H9 (cell line): ENCODE measurements at regions not wholly inside any gene's neighbourhood (a gene's known extent, or its start where the extent isn't known, plus 50 kb on each side); places are given as distances from the start of the nearest gene placed in this dataset.

Experiments
- DNase-seq: peaks from one replicate; pipeline ENCODE4 v3.0.0-alpha.2; 2017
- H2AFZ ChIP-seq: one replicate; pipeline ENCODE4 v1.6.1; 2013; ENCODE audit warnings: mild to moderate bottlenecking, low read length, control low read depth, moderate library complexity
- H2AK5ac ChIP-seq: 2 replicates; pipeline ENCODE4 v1.6.1; 2013; ENCODE audit warnings: low read length, control low read depth, mixed read lengths; ENCODE audit not compliant: insufficient read length
- H2BK120ac ChIP-seq: one replicate; pipeline ENCODE4 v1.6.1; 2013; ENCODE audit warnings: low read depth, mild to moderate bottlenecking, low read length, control low read depth, inconsistent platforms; ENCODE audit not compliant: poor library complexity, severe bottlenecking
- H2BK12ac ChIP-seq: 2 replicates; pipeline ENCODE4 v1.6.1; 2013; ENCODE audit warnings: low read length, control low read depth, mixed read lengths, low read depth; ENCODE audit not compliant: insufficient read length
- H2BK15ac ChIP-seq: 2 replicates; pipeline ENCODE4 v1.6.1; 2013; ENCODE audit warnings: low read depth, low read length, control low read depth
- H2BK20ac ChIP-seq: one replicate; pipeline ENCODE4 v1.6.1; 2013; ENCODE audit warnings: low read depth, mild to moderate bottlenecking, low read length, control low read depth, inconsistent platforms; ENCODE audit not compliant: poor library complexity, severe bottlenecking
- H2BK5ac ChIP-seq: 2 replicates; pipeline ENCODE4 v1.6.1; 2013; ENCODE audit warnings: low read length, control low read depth, mixed read lengths; ENCODE audit not compliant: insufficient read length
- H3K14ac ChIP-seq: 2 replicates; pipeline ENCODE4 v1.6.1; 2013; ENCODE audit warnings: low read length, control low read depth; ENCODE audit not compliant: insufficient read depth
- H3K18ac ChIP-seq: 2 replicates; pipeline ENCODE4 v1.6.1; 2013; ENCODE audit warnings: low read depth, mild to moderate bottlenecking, mixed read lengths, low read length, control low read depth; ENCODE audit not compliant: insufficient read length
- H3K23ac ChIP-seq: 2 replicates; pipeline ENCODE4 v1.6.1; 2013; ENCODE audit warnings: low read length, control low read depth, mixed read lengths, low read depth; ENCODE audit not compliant: insufficient read length
- H3K23me2 ChIP-seq: 2 replicates; pipeline ENCODE4 v1.6.1; 2013; ENCODE audit warnings: low read depth, mild to moderate bottlenecking, mixed read lengths, low read length, control low read depth; ENCODE audit not compliant: insufficient read length, poor library complexity, severe bottlenecking
- H3K27ac ChIP-seq: 2 replicates; pipeline ENCODE4 v1.5.1; 2013; ENCODE audit warnings: low read length, control low read depth, mixed read lengths, low read depth; ENCODE audit not compliant: insufficient read length
- H3K27me3 ChIP-seq: 2 replicates; pipeline ENCODE4 v1.6.1; 2013; ENCODE audit warnings: low read length, control low read depth, inconsistent platforms; ENCODE audit not compliant: insufficient read depth
- H3K4ac ChIP-seq: 2 replicates; pipeline ENCODE4 v1.6.1; 2013; ENCODE audit warnings: low read depth, mild to moderate bottlenecking, control low read depth, inconsistent platforms, low read length, moderate library complexity
- H3K4me1 ChIP-seq: 2 replicates; pipeline ENCODE4 v1.6.1; 2013; ENCODE audit warnings: low read length, control low read depth, inconsistent platforms; ENCODE audit not compliant: insufficient read depth
- H3K4me2 ChIP-seq: 2 replicates; pipeline ENCODE4 v1.6.1; 2013; ENCODE audit warnings: low read length, control low read depth, mixed read lengths; ENCODE audit not compliant: insufficient read length, insufficient read depth
- H3K56ac ChIP-seq: 2 replicates; pipeline ENCODE4 v1.6.1; 2013; ENCODE audit warnings: low read depth, mild to moderate bottlenecking, mixed read lengths, low read length, control low read depth; ENCODE audit not compliant: insufficient read length
- H3K79me1 ChIP-seq: 2 replicates; pipeline ENCODE4 v1.6.1; 2013; ENCODE audit warnings: low read depth, mild to moderate bottlenecking, moderate library complexity, low read length, control low read depth, inconsistent platforms; ENCODE audit not compliant: insufficient read depth, poor library complexity, severe bottlenecking
- H3K79me2 ChIP-seq: 2 replicates; pipeline ENCODE4 v1.6.1; 2013; ENCODE audit warnings: low read length, control low read depth, inconsistent platforms; ENCODE audit not compliant: insufficient read depth
- H3K9ac ChIP-seq: 2 replicates; pipeline ENCODE4 v1.6.1; 2013; ENCODE audit warnings: low read length, control low read depth, mixed read lengths; ENCODE audit not compliant: insufficient read length; ENCODE audit errors: extremely low read depth
- H3K9me3 ChIP-seq: one replicate; pipeline ENCODE4 v1.6.1; 2013; ENCODE audit warnings: low read depth, low read length, inconsistent platforms; ENCODE audit not compliant: control insufficient read depth
- H3T11ph ChIP-seq: one replicate; pipeline ENCODE4 v1.6.1; 2013; ENCODE audit warnings: mild to moderate bottlenecking, low read length, control low read depth, inconsistent platforms
- H4K20me1 ChIP-seq: one replicate; pipeline ENCODE4 v1.6.1; 2013; ENCODE audit not compliant: control insufficient read depth, insufficient read length, insufficient read depth
- H4K5ac ChIP-seq: 2 replicates; pipeline ENCODE4 v1.6.1; 2013; ENCODE audit warnings: low read depth, mild to moderate bottlenecking, mixed read lengths, low read length, control low read depth; ENCODE audit not compliant: insufficient read length
- H4K8ac ChIP-seq: replicated peaks from 2 replicates; pipeline ENCODE4 v1.6.1; 2013; ENCODE audit warnings: low read length, control low read depth, mixed read lengths, low read depth; ENCODE audit not compliant: insufficient read length
- H4K91ac ChIP-seq: 2 replicates; pipeline ENCODE4 v1.6.1; 2013; ENCODE audit warnings: low read depth, mild to moderate bottlenecking, moderate library complexity, mixed read lengths, low read length, control low read depth; ENCODE audit not compliant: insufficient read length
- H3K27ac Mint-ChIP-seq, 3 experiments: 2 replicates in 2 of 3; 3 replicates in 1 of 3; pipeline ENCODE4 v1.8.0; 2020 to 2021; ENCODE audit warnings: mixed read lengths in 3 of 3, mild to moderate bottlenecking in 1 of 3, moderate library complexity in 1 of 3
- H3K27me3 Mint-ChIP-seq: 2 replicates; pipeline ENCODE4 v1.8.0; 2021; ENCODE audit warnings: low read depth, mild to moderate bottlenecking, moderate library complexity, mixed read lengths
- H3K36me3 Mint-ChIP-seq, 3 experiments: 2 replicates in 2 of 3; 3 replicates in 1 of 3; pipeline ENCODE4 v1.8.0; 2020 to 2021; ENCODE audit warnings: low read depth in 3 of 3, mixed read lengths in 3 of 3; ENCODE audit not compliant: insufficient read depth in 1 of 3
- H3K4me1 Mint-ChIP-seq, 2 experiments: 2 replicates each; pipeline ENCODE4 v1.8.0; 2020; ENCODE audit warnings: mixed read lengths in 2 of 2
- H3K4me3 Mint-ChIP-seq, 2 experiments: 2 replicates in 1 of 2; 3 replicates in 1 of 2; pipeline ENCODE4 v1.8.0; 2020 to 2021; ENCODE audit warnings: mild to moderate bottlenecking in 2 of 2, mixed read lengths in 2 of 2, moderate library complexity in 1 of 2
- H3K9me3 Mint-ChIP-seq, 2 experiments: 2 replicates in 1 of 2; 3 replicates in 1 of 2; pipeline ENCODE4 v1.8.0; 2020; ENCODE audit warnings: mild to moderate bottlenecking in 2 of 2, mixed read lengths in 2 of 2, moderate library complexity in 1 of 2
- CTCF ChIP-seq: fragments of 200-600 bp; sonication (generic); conservative IDR thresholded peaks from 3 replicates; pipeline ENCODE4 v1.8.0; 2021; ENCODE audit warnings: antibody characterized with exemption, mild to moderate bottlenecking
- WGBS: extraction: QIAGEN DNeasy Blood & Tissue Kit; methylation state at CpG from one replicate; pipeline ENCODE4 v1.1.7; 2013; ENCODE audit warnings: missing lambda C conversion rate, low lambda C conversion rate, mixed read lengths; ENCODE audit not compliant: insufficient read length; ENCODE audit errors: extremely low coverage; 5-methylcytosine and 5-hydroxymethylcytosine counted together

GRCh38 chr12:93040367-93040766 lies 111.3 kb upstream of the EEA1 start:
- Histone ChIP-seq H3K79me2 (no peaks in the 10 kb centered on the region), H3K4ac (no peak overlapping the region), H2BK120ac (no peak overlapping the region), H3K56ac (no peak overlapping the region), H2BK15ac (no peak overlapping the region), H3K9ac (no peak overlapping the region), H3K9me3 (no peaks in the 10 kb centered on the region), H3K27me3 (no peaks in the 10 kb centered on the region), H3K14ac (no peak overlapping the region), H2AK5ac (no peak overlapping the region), H3K23ac (no peak overlapping the region), H2AFZ (no peak overlapping the region), H3K4me1 (no peaks in the 10 kb centered on the region), H2BK20ac (no peak overlapping the region), H4K20me1 (no peaks in the 10 kb centered on the region), H3K18ac (no peak overlapping the region), H3K79me1 (no peaks in the 10 kb centered on the region), H4K91ac (no peak overlapping the region), H2BK12ac (no peak overlapping the region), H3K27ac (no peak overlapping the region), H2BK5ac (no peak overlapping the region), H3K4me2 (no peak overlapping the region), H4K8ac (no peak overlapping the region), H4K5ac (no peak overlapping the region), H3T11ph (no peak overlapping the region), H3K23me2 (no peaks in the 10 kb centered on the region)
- no peak overlapping the region for H3K27ac Mint-ChIP-seq
- peaks cover 0 to 2% of the 10 kb centered on the region in 2 experiments; a peak in 1 of 4 replicates for H3K4me1 Mint-ChIP-seq
- H3K4me3 Mint-ChIP-seq, result no peak overlapping the region
- no peaks in the 10 kb centered on the region for H3K27me3 Mint-ChIP-seq
- no peaks in the 10 kb centered on the region for H3K9me3 Mint-ChIP-seq
- H3K36me3 Mint-ChIP-seq, result peaks cover 0 to 1% (median 0%) of the 10 kb centered on the region in 3 experiments; a peak in 2 of 7 replicates
- DNase-seq, result no peak
- WGBS, result no CpG with 5 or more reads among the region's 3 CpGs
- TF ChIP-seq CTCF, result no peak
